ENCODE measurements at regions not wholly inside any gene's neighbourhood (a gene's known extent, or its start where the extent isn't known, plus 50 kb on each side); places are given as distances from the start of the nearest gene placed in this dataset.

- H3K27ac ChIP-seq (ENCODE audit: low read length, poor library complexity, severe bottlenecking), result no peak overlapping the region
- no peak overlapping the region for H3K23ac ChIP-seq (ENCODE audit: low read length in 2 of 2)
- no peak overlapping the region for H4K8ac ChIP-seq (ENCODE audit: low read length)
- no peak overlapping the region for H3K18ac ChIP-seq (ENCODE audit: low read depth in 1 of 2, low read length in 2 of 2)
- H3K9ac ChIP-seq (ENCODE audit: low read length), result no peak overlapping the region
- H4K91ac ChIP-seq (ENCODE audit: low read length), result no peak overlapping the region
- H3K9me3 ChIP-seq (ENCODE audit: control insufficient read depth, low read length), result no peaks in the 10 kb centered on the region
- DNase-seq, result no peak
- no peak overlapping the region for H2AFZ ChIP-seq (ENCODE audit: low read depth, low read length)
- H3K14ac ChIP-seq (ENCODE audit: low read length in 2 of 2), result no peak overlapping the region
- H2BK12ac ChIP-seq (ENCODE audit: low read length in 2 of 2), result no peak overlapping the region
- no peaks in the 10 kb centered on the region for H3K79me1 ChIP-seq (replicated peaks; ENCODE audit: low read length, poor library complexity, severe bottlenecking)
- H3K4ac ChIP-seq (ENCODE audit: low read depth in 1 of 2, low read length in 2 of 2), result no peak overlapping the region
- H3K36me3 ChIP-seq (ENCODE audit: control insufficient read depth in 1 of 2, insufficient read depth in 2 of 2, low read depth in 1 of 2, low read length in 2 of 2), result no peaks in the 10 kb centered on the region
- peaks cover 0 to 18% of the 10 kb centered on the region in 2 experiments for H3K27me3 ChIP-seq (ENCODE audit: control insufficient read depth in 1 of 2, insufficient read depth in 1 of 2, low read length in 2 of 2)
- H2AK5ac ChIP-seq (ENCODE audit: low read length, severe bottlenecking), result no peak overlapping the region
- no peaks in the 10 kb centered on the region for H3K4me1 ChIP-seq (ENCODE audit: control insufficient read depth, insufficient read depth, low read depth, low read length)
- H3K4me2 ChIP-seq (ENCODE audit: low read length, poor library complexity, severe bottlenecking), result no peak overlapping the region
- no peak overlapping the region for H3K4me3 ChIP-seq (ENCODE audit: insufficient read depth in 1 of 2, low read depth in 1 of 2, low read length in 2 of 2)
- no peak overlapping the region for H2BK15ac ChIP-seq (ENCODE audit: low read depth, poor library complexity, severe bottlenecking)
- H2BK120ac ChIP-seq (ENCODE audit: low read depth, low read length), result no peak overlapping the region
- H2BK5ac ChIP-seq (ENCODE audit: low read depth, low read length, poor library complexity, severe bottlenecking), result no peak overlapping the region
Observed at GRCh38 chrX:118255921-118256320, 90.0 kb upstream of the WDR44 start.

GRCh38 chrX:118257781-118258180 lies 88.1 kb upstream of the WDR44 start:
- no peaks in the 10 kb centered on the region for H3K36me3 ChIP-seq (ENCODE audit: control insufficient read depth in 1 of 2, insufficient read depth in 2 of 2, low read depth in 1 of 2, low read length in 2 of 2)
- H3K27ac ChIP-seq (ENCODE audit: low read length, poor library complexity, severe bottlenecking), result no peak overlapping the region
- H3K9me3 ChIP-seq (ENCODE audit: control insufficient read depth, low read length), result no peaks in the 10 kb centered on the region
- H2AK5ac ChIP-seq (ENCODE audit: low read length, severe bottlenecking), result no peak overlapping the region
- H3K27me3 ChIP-seq (ENCODE audit: control insufficient read depth in 1 of 2, insufficient read depth in 1 of 2, low read length in 2 of 2), result peaks cover 0 to 23% of the 10 kb centered on the region in 2 experiments
- H3K9ac ChIP-seq (ENCODE audit: low read length), result no peak overlapping the region
- no peak overlapping the region for H3K4me2 ChIP-seq (ENCODE audit: low read length, poor library complexity, severe bottlenecking)
- H2BK15ac ChIP-seq (ENCODE audit: low read depth, poor library complexity, severe bottlenecking), result no peak overlapping the region
- H3K18ac ChIP-seq (ENCODE audit: low read depth in 1 of 2, low read length in 2 of 2), result no peak overlapping the region
- no peak overlapping the region for H2AFZ ChIP-seq (ENCODE audit: low read depth, low read length)
- H4K8ac ChIP-seq (ENCODE audit: low read length), result no peak overlapping the region
- no peak overlapping the region for H2BK5ac ChIP-seq (ENCODE audit: low read depth, low read length, poor library complexity, severe bottlenecking)
- H3K14ac ChIP-seq (ENCODE audit: low read length in 2 of 2), result no peak overlapping the region
- no peaks in the 10 kb centered on the region for H3K4me1 ChIP-seq (ENCODE audit: control insufficient read depth, insufficient read depth, low read depth, low read length)
- DNase-seq, result no peak
- WGBS, result 75% methylated on average over 2 of the region's 4 CpGs
- H4K91ac ChIP-seq (ENCODE audit: low read length), result no peak overlapping the region
- no peak overlapping the region for H2BK120ac ChIP-seq (ENCODE audit: low read depth, low read length)
- H3K4ac ChIP-seq (ENCODE audit: low read depth in 1 of 2, low read length in 2 of 2), result no peak overlapping the region
- no peak overlapping the region for H2BK12ac ChIP-seq (ENCODE audit: low read length in 2 of 2)
- no peaks in the 10 kb centered on the region for H3K79me1 ChIP-seq (replicated peaks; ENCODE audit: low read length, poor library complexity, severe bottlenecking)
- H3K4me3 ChIP-seq (ENCODE audit: insufficient read depth in 1 of 2, low read depth in 1 of 2, low read length in 2 of 2), result no peak overlapping the region
- H3K23ac ChIP-seq (ENCODE audit: low read length in 2 of 2), result no peak overlapping the region

- Histone ChIP-seq H3K4ac (ENCODE audit: low read depth in 1 of 2, low read length in 2 of 2) (no peak overlapping the region), H2BK15ac (ENCODE audit: low read depth, poor library complexity, severe bottlenecking) (no peak overlapping the region)
- 100% methylated on average over 1 of the region's 1 CpG for WGBS
Observed at GRCh38 chrX:118259213-118259612, 86.7 kb upstream of the WDR44 start.

GRCh38 chrX:118261151-118261550 lies 84.8 kb upstream of the WDR44 start:
- no peak overlapping the region for H2BK12ac ChIP-seq (ENCODE audit: low read length in 2 of 2)
- H3K9me3 ChIP-seq (ENCODE audit: control insufficient read depth, low read length), result no peaks in the 10 kb centered on the region
- no peak overlapping the region for H3K4me2 ChIP-seq (ENCODE audit: low read length, poor library complexity, severe bottlenecking)
- H3K4me3 ChIP-seq (ENCODE audit: insufficient read depth in 1 of 2, low read depth in 1 of 2, low read length in 2 of 2), result no peak overlapping the region
- no peak overlapping the region for H2BK5ac ChIP-seq (ENCODE audit: low read depth, low read length, poor library complexity, severe bottlenecking)
- no peaks in the 10 kb centered on the region for H3K4me1 ChIP-seq (ENCODE audit: control insufficient read depth, insufficient read depth, low read depth, low read length)
- H3K36me3 ChIP-seq (ENCODE audit: control insufficient read depth in 1 of 2, insufficient read depth in 2 of 2, low read depth in 1 of 2, low read length in 2 of 2), result no peaks in the 10 kb centered on the region
- no peak overlapping the region for H2AK5ac ChIP-seq (ENCODE audit: low read length, severe bottlenecking)
- no peak overlapping the region for H2AFZ ChIP-seq (ENCODE audit: low read depth, low read length)
- no peak overlapping the region for H3K23ac ChIP-seq (ENCODE audit: low read length in 2 of 2)
- no peak overlapping the region for H3K9ac ChIP-seq (ENCODE audit: low read length)
- no peak for DNase-seq
- no peak overlapping the region for H2BK120ac ChIP-seq (ENCODE audit: low read depth, low read length)
- H3K27ac ChIP-seq (ENCODE audit: low read length, poor library complexity, severe bottlenecking), result no peak overlapping the region
- no peak overlapping the region for H3K14ac ChIP-seq (ENCODE audit: low read length in 2 of 2)
- H4K91ac ChIP-seq (ENCODE audit: low read length), result no peak overlapping the region
- H3K27me3 ChIP-seq (ENCODE audit: control insufficient read depth in 1 of 2, insufficient read depth in 1 of 2, low read length in 2 of 2), result peaks cover 0 to 26% of the 10 kb centered on the region in 2 experiments
- 58% methylated on average over 2 of the region's 4 CpGs for WGBS
- no peak overlapping the region for H4K8ac ChIP-seq (ENCODE audit: low read length)
- no peak overlapping the region for H3K18ac ChIP-seq (ENCODE audit: low read depth in 1 of 2, low read length in 2 of 2)
- H3K4ac ChIP-seq (ENCODE audit: low read depth in 1 of 2, low read length in 2 of 2), result no peak overlapping the region
- no peak overlapping the region for H2BK15ac ChIP-seq (ENCODE audit: low read depth, poor library complexity, severe bottlenecking)
- no peaks in the 10 kb centered on the region for H3K79me1 ChIP-seq (replicated peaks; ENCODE audit: low read length, poor library complexity, severe bottlenecking)

More at GRCh38 chrX:118259213-118259612, 86.7 kb upstream of the WDR44 start:
- Histone ChIP-seq H3K4me1 (ENCODE audit: control insufficient read depth, insufficient read depth, low read depth, low read length) (no peaks in the 10 kb centered on the region), H4K8ac (ENCODE audit: low read length) (no peak overlapping the region), H3K14ac (ENCODE audit: low read length in 2 of 2) (no peak overlapping the region), H2AK5ac (ENCODE audit: low read length, severe bottlenecking) (no peak overlapping the region), H3K36me3 (ENCODE audit: control insufficient read depth in 1 of 2, insufficient read depth in 2 of 2, low read depth in 1 of 2, low read length in 2 of 2) (no peaks in the 10 kb centered on the region), H3K23ac (ENCODE audit: low read length in 2 of 2) (no peak overlapping the region), H3K9ac (ENCODE audit: low read length) (no peak overlapping the region), H3K18ac (ENCODE audit: low read depth in 1 of 2, low read length in 2 of 2) (no peak overlapping the region), H3K27ac (ENCODE audit: low read length, poor library complexity, severe bottlenecking) (no peak overlapping the region), H3K27me3 (ENCODE audit: control insufficient read depth in 1 of 2, insufficient read depth in 1 of 2, low read length in 2 of 2) (peaks cover 0 to 24% of the 10 kb centered on the region in 2 experiments), H2BK5ac (ENCODE audit: low read depth, low read length, poor library complexity, severe bottlenecking) (no peak overlapping the region), H2BK12ac (ENCODE audit: low read length in 2 of 2) (no peak overlapping the region), H3K4me3 (ENCODE audit: insufficient read depth in 1 of 2, low read depth in 1 of 2, low read length in 2 of 2) (no peak overlapping the region), H3K4me2 (ENCODE audit: low read length, poor library complexity, severe bottlenecking) (no peak overlapping the region), H3K79me1 (replicated peaks; ENCODE audit: low read length, poor library complexity, severe bottlenecking) (no peaks in the 10 kb centered on the region), H2BK120ac (ENCODE audit: low read depth, low read length) (no peak overlapping the region), H2AFZ (ENCODE audit: low read depth, low read length) (no peak overlapping the region), H3K9me3 (ENCODE audit: control insufficient read depth, low read length) (no peaks in the 10 kb centered on the region), H4K91ac (ENCODE audit: low read length) (no peak overlapping the region)
- no peak for DNase-seq
